ENCODE measurements at regions not wholly inside any gene's neighbourhood (a gene's known extent, or its start where the extent isn't known, plus 50 kb on each side); places are given as distances from the start of the nearest gene placed in this dataset.
A peak's percentile ranks its signal among the peaks of the same experiment; 100 is the strongest.

DNA sequence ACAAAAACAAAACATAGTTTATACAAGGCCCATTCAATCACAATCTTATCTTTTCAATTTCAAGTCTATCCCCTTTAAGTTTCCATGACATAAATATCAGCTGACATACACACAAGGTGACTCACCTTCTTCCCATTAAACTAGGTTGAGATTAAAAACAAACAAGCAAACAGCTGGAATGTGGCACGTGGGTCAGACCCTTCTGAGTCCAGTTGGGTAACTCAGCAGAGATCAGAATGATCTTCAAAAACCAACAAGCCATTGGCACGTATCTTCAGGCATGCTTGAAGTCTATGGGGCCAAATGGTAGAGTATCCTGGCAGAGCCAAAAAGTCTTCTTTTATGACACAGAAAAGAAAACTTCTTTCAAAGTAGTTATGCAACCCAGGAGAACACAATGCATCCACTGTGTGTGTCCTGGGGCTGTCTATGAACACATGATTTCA lies 603.5 kb upstream of the CITED2 start:
- intact Hi-C loops (cut with DNase I) = no loop called here
- H3K27me3 ChIP-seq (replicated peaks; ENCODE audit: insufficient read depth) = no peaks in the 10 kb centered on the region
- no peak overlapping the region for H3K4me3 ChIP-seq
- no peaks in the 10 kb centered on the region for H3K9me3 ChIP-seq
- 19% methylated on average over 2 of the region's 2 CpGs for WGBS
- no peaks in the 10 kb centered on the region for H3K36me3 ChIP-seq
- DNase-seq (ENCODE audit: low spot score) = peak; percentile 84
- peak overlapping the region; percentile 15 to 67 for H3K27ac ChIP-seq
- TF ChIP-seq, protein P1, sequence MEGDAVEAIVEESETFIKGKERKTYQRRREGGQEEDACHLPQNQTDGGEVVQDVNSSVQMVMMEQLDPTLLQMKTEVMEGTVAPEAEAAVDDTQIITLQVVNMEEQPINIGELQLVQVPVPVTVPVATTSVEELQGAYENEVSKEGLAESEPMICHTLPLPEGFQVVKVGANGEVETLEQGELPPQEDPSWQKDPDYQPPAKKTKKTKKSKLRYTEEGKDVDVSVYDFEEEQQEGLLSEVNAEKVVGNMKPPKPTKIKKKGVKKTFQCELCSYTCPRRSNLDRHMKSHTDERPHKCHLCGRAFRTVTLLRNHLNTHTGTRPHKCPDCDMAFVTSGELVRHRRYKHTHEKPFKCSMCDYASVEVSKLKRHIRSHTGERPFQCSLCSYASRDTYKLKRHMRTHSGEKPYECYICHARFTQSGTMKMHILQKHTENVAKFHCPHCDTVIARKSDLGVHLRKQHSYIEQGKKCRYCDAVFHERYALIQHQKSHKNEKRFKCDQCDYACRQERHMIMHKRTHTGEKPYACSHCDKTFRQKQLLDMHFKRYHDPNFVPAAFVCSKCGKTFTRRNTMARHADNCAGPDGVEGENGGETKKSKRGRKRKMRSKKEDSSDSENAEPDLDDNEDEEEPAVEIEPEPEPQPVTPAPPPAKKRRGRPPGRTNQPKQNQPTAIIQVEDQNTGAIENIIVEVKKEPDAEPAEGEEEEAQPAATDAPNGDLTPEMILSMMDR (IDR thresholded peaks at IDR 0.05) = no peak
- TF ChIP-seq POLR2AphosphoS5 (IDR thresholded peaks at IDR 0.05) = peak; percentile 90
- H3K4me1 ChIP-seq (replicated peaks) = peaks cover 6% of the 10 kb centered on the region

DNA sequence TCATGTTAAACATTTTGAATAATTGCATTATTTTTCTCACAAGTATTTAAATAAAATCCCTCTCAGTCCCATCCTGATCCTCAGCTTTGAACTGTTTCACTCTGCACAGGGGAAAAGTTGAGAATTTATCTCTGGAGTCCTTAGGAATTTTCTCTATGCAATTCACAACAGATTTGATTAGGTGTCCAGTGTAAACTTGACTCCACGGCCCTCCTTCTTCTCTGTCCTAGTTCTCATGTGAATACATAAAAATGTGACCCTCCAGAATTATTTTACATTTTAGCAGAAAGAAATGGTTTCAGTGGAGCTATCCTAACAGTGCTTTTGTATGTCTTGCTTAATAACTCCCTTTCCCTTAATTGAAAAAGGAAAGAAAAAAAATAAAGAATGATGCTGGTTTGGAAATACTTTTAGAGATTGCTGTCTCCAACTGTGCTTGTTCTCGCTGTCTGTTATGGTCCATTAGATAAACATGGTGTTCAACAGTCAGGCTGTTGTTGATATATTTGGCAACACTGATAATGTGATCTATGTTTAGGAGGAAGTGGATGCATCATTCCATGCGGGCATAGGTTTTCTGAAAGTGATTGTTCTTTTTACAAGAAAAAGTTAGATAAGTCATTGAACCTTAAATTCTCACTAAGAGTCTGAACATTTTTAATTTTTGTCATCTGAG lies 599.4 kb upstream of the CITED2 start:
- H3K27me3 ChIP-seq (replicated peaks; ENCODE audit: insufficient read depth) = no peaks in the 10 kb centered on the region
- TF ChIP-seq POLR2AphosphoS5 (IDR thresholded peaks at IDR 0.05) = no peak
- TF ChIP-seq POLR2A (IDR thresholded peaks at IDR 0.05) = no peak
- TF ChIP-seq, protein P1 (IDR thresholded peaks at IDR 0.05) = no peak
- intact Hi-C loops (cut with DNase I) = no loop called here
- no peaks in the 10 kb centered on the region for H3K9me3 ChIP-seq
- no peaks in the 10 kb centered on the region for H3K4me1 ChIP-seq (replicated peaks)
- no peaks in the 10 kb centered on the region for H3K36me3 ChIP-seq
- no peak overlapping the region for H3K4me3 ChIP-seq
- WGBS = 35% methylated on average over 3 of the region's 3 CpGs
- H3K27ac ChIP-seq = no peak overlapping the region
- DNase-seq (ENCODE audit: low spot score) = no peak

DNA sequence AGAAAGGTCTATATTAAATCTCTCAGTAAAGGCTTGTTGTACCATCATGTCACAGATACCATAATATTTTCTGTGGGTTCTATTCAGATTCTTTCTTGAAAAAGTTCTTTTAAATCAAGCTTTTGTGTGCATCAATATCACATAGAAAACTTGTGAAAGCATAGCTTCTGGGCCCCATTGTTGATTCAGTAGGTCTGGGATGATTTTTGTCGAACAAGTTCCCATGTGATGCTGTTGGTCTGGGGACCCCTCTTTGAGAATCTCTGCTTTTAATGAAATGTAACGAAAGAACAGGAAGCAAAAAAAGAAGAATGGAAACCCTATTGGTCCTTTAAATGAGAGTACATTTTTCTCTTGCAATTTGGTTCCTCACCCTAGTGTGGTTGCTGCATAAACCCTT lies 597.7 kb upstream of the CITED2 start:
- no peaks in the 10 kb centered on the region for H3K9me3 ChIP-seq
- WGBS = 90% methylated on average over 2 of the region's 2 CpGs
- no peaks in the 10 kb centered on the region for H3K36me3 ChIP-seq
- no peak overlapping the region for H3K4me3 ChIP-seq
- intact Hi-C loops (cut with DNase I) = no loop called here
- TF ChIP-seq POLR2A (IDR thresholded peaks at IDR 0.05) (no peak), POLR2AphosphoS5 (IDR thresholded peaks at IDR 0.05) (no peak)
- TF ChIP-seq, protein P1 (IDR thresholded peaks at IDR 0.05) = no peak
- H3K27ac ChIP-seq = no peak overlapping the region
- no peaks in the 10 kb centered on the region for H3K27me3 ChIP-seq (replicated peaks; ENCODE audit: insufficient read depth)
- no peak for DNase-seq (ENCODE audit: low spot score)
- H3K4me1 ChIP-seq (replicated peaks) = no peaks in the 10 kb centered on the region

DNA sequence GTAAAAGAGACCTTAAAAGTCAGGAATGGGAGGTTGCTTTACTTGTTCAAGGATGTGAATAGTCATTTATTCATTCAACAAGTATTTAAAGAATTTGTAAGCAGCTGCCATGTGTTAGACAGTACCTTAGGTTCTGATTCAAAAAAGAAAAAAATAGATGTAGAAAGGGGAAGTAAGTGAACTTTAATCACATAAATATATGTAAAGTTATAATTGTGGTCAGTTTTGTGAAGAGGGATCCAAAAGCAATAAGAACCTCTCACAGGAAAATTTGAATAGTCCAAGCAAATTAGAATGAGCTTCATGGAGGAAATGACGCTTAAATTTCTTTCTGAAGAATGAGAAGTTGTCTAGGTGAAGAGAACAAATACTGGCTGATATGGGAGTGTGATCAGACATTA lies 596.1 kb upstream of the CITED2 start:
- no peak for DNase-seq (ENCODE audit: low spot score)
- no peaks in the 10 kb centered on the region for H3K9me3 ChIP-seq
- no peaks in the 10 kb centered on the region for H3K27me3 ChIP-seq (replicated peaks; ENCODE audit: insufficient read depth)
- no peak overlapping the region for H3K4me3 ChIP-seq
- no peaks in the 10 kb centered on the region for H3K36me3 ChIP-seq
- WGBS = 89% methylated on average over 1 of the region's 1 CpG
- intact Hi-C loops (cut with DNase I) = no loop called here
- no peaks in the 10 kb centered on the region for H3K4me1 ChIP-seq (replicated peaks)
- H3K27ac ChIP-seq = no peak overlapping the region
- TF ChIP-seq POLR2AphosphoS5 (IDR thresholded peaks at IDR 0.05) (no peak), POLR2A (IDR thresholded peaks at IDR 0.05) (no peak)
- TF ChIP-seq, protein P1 (IDR thresholded peaks at IDR 0.05) = no peak

DNA sequence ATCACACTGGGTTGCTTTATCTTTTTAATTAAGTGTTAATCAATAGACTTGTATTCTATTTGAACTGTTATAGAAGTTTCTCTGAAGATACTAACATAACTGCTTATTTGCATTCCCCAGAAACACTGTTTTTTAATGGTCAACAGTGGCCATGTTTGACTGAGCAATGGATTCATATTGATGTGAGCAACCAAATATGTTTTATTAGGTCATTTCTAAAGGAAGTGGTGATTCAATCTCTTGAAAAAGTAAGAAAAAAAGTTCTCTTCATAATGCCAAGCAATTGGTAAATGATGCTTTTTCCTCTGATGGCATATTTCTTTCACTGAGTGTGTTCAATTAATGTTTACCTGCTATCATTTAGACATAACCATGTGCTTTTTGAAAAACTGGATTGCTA lies 593.0 kb upstream of the CITED2 start:
- intact Hi-C loops (cut with DNase I) = no loop called here

More for the DNA sequence above, 593.0 kb upstream of the CITED2 start:
- TF ChIP-seq POLR2AphosphoS5 (IDR thresholded peaks at IDR 0.05) (no peak), POLR2A (IDR thresholded peaks at IDR 0.05) (no peak)
- TF ChIP-seq, protein P1 (IDR thresholded peaks at IDR 0.05) = no peak
- DNase-seq (ENCODE audit: low spot score) = no peak
- H3K27me3 ChIP-seq (replicated peaks; ENCODE audit: insufficient read depth) = no peaks in the 10 kb centered on the region
- H3K4me3 ChIP-seq = no peak overlapping the region
- no peaks in the 10 kb centered on the region for H3K9me3 ChIP-seq
- no peak overlapping the region for H3K27ac ChIP-seq
- H3K36me3 ChIP-seq = no peaks in the 10 kb centered on the region
- H3K4me1 ChIP-seq (replicated peaks) = no peaks in the 10 kb centered on the region
